Adrenal gland (tissue), 9 donors: ENCODE measurements at regions not wholly inside any gene's neighbourhood (a gene's known extent, or its start where the extent isn't known, plus 50 kb on each side); places are given as distances from the start of the nearest gene placed in this dataset.

Experiments
- DNase-seq, 7 donors: peaks; one replicate each; pipeline ENCODE4 v3.0.0-alpha.2; 2019 to 2020
- H3K27ac ChIP-seq, 5 donors: fragments of 200-600 bp; sonication (generic) in 4 of 5; 1 replicate in 3 of 5; 2 replicates in 2 of 5; pipeline versions ENCODE4 v1.5.1 to v1.8.0; 2016 to 2020; ENCODE audit warnings: mild to moderate bottlenecking in 1 of 5
- H3K27me3 ChIP-seq: fragments of 200-600 bp; 2 replicates; pipeline ENCODE4 v1.8.0; 2021
- H3K36me3 ChIP-seq, 2 donors: fragments of 200-600 bp; replicated peaks in 1 of 2; 1 replicate in 1 of 2; 2 replicates in 1 of 2; pipeline versions ENCODE4 v1.5.1 to v1.8.0; 2018 to 2022
- H3K4me1 ChIP-seq, 2 donors: fragments of 200-600 bp; replicated peaks in 1 of 2; 1 replicate in 1 of 2; 2 replicates in 1 of 2; pipeline versions ENCODE4 v1.5.1 to v1.8.0; 2018 to 2021
- H3K4me3 ChIP-seq, 4 donors: fragments of 200-600 bp; sonication (generic) in 3 of 4; one replicate each; pipeline ENCODE4 v1.5.1; 2016 to 2018
- H3K9me3 ChIP-seq, 3 donors: fragments of 200-600 bp; sonication (generic) in 1 of 3; replicated peaks in 1 of 3; 1 replicate in 2 of 3; 2 replicates in 1 of 3; pipeline versions ENCODE4 v1.5.1 to v1.8.0; 2016 to 2021
- CTCF ChIP-seq, 6 experiments: fragments of 450-650 bp in 4 of 6; fragments of 200-600 bp in 2 of 6; sonication (generic) in 1 of 6; IDR thresholded peaks; 1 replicate in 5 of 6; 2 replicates in 1 of 6; pipeline versions ENCODE4 v1.5.1 to v1.8.0; 2016 to 2021; ENCODE audit warnings: antibody characterized with exemption in 6 of 6, mild to moderate bottlenecking in 2 of 6, moderate library complexity in 1 of 6
- POLR2A ChIP-seq, 2 donors: fragments of 450-650 bp; IDR thresholded peaks; one replicate each; pipeline ENCODE4 v1.6.1; 2017; ENCODE audit warnings: antibody characterized with exemption in 2 of 2, mild to moderate bottlenecking in 2 of 2, moderate library complexity in 1 of 2
- WGBS, 4 donors: extraction: QIAGEN DNeasy Blood & Tissue Kit in 2 of 4; methylation state at CpG; one replicate each; pipeline versions ENCODE4 v1.1.5 to v1.1.7; 2013 to 2017; 5-methylcytosine and 5-hydroxymethylcytosine counted together
- intact Hi-C, 2 donors: fragments of 100-400 bp; cut with DNase I; formaldehyde crosslinking; loops; one replicate each; pipeline versions ENCODE4 v1.14.1 to v1.15.0; 2022 to 2023
- donor health status: healthy with polysubstance abuse.
- donor health status: Bipolar disorder and iron deficiency.
- donor health status: DM: yes; HTN: yes; CAD: no.
- donor health status: DM: no; HTN: no; CAD: no.
- donor health status: DM: no; HTN: no; CAD: no.

GRCh38 chr3:86229086-86229774 lies 761.7 kb downstream of the VGLL3 start:
- intact Hi-C loops = no loop called here
- no peak overlapping the region for H3K4me3 ChIP-seq
- WGBS, 4 donors = 63 to 76% (median 71%) methylated on average over 4 of the region's 4 CpGs
- H3K36me3 ChIP-seq = no peaks in the 10 kb centered on the region
- no peak for DNase-seq
- no peaks in the 10 kb centered on the region for H3K27me3 ChIP-seq
- H3K4me1 ChIP-seq = no peaks in the 10 kb centered on the region
- no peak overlapping the region for H3K27ac ChIP-seq
- TF ChIP-seq POLR2A (IDR thresholded peaks at IDR 0.05) = no peak
- no peak for TF ChIP-seq CTCF (IDR thresholded peaks at IDR 0.05)
- H3K9me3 ChIP-seq = no peaks in the 10 kb centered on the region

- H3K4me1 ChIP-seq = no peaks in the 10 kb centered on the region
- H3K36me3 ChIP-seq = no peaks in the 10 kb centered on the region
- H3K4me3 ChIP-seq = no peak overlapping the region
- intact Hi-C loops = no loop called here
- no peak for DNase-seq
- no peak for TF ChIP-seq CTCF (IDR thresholded peaks at IDR 0.05)
- TF ChIP-seq POLR2A (IDR thresholded peaks at IDR 0.05) = no peak
- H3K27ac ChIP-seq = no peak overlapping the region
- no peaks in the 10 kb centered on the region for H3K9me3 ChIP-seq
- WGBS, 4 donors = 62 to 72% (median 68%) methylated on average over 4 of the region's 4 CpGs
- H3K27me3 ChIP-seq = no peaks in the 10 kb centered on the region
Observed at GRCh38 chr3:86228101-86228500, 762.8 kb downstream of the VGLL3 start.

GRCh38 chr3:86225461-86225860 lies 765.5 kb downstream of the VGLL3 start:
- DNase-seq = no peak
- 60 to 75% (median 64%) methylated on average over 3 of the region's 3 CpGs for WGBS, 4 donors
- no peak overlapping the region for H3K4me3 ChIP-seq
- H3K9me3 ChIP-seq = no peaks in the 10 kb centered on the region
- intact Hi-C loops = no loop called here
- H3K4me1 ChIP-seq = no peaks in the 10 kb centered on the region
- no peaks in the 10 kb centered on the region for H3K27me3 ChIP-seq
- no peak for TF ChIP-seq CTCF (IDR thresholded peaks at IDR 0.05)
- TF ChIP-seq POLR2A (IDR thresholded peaks at IDR 0.05) = no peak
- H3K36me3 ChIP-seq = no peaks in the 10 kb centered on the region
- no peak overlapping the region for H3K27ac ChIP-seq

- intact Hi-C loops = no loop called here
- no peaks in the 10 kb centered on the region for H3K27me3 ChIP-seq
- no peaks in the 10 kb centered on the region for H3K9me3 ChIP-seq
- no peaks in the 10 kb centered on the region for H3K4me1 ChIP-seq
- H3K36me3 ChIP-seq = no peaks in the 10 kb centered on the region
- no peak overlapping the region for H3K27ac ChIP-seq
- no peak overlapping the region for H3K4me3 ChIP-seq
- TF ChIP-seq POLR2A (IDR thresholded peaks at IDR 0.05) (no peak), CTCF (IDR thresholded peaks at IDR 0.05) (no peak)
- no peak for DNase-seq
- 85 to 91% (median 89%) methylated on average over 3 of the region's 3 CpGs for WGBS, 4 donors
Observed at GRCh38 chr3:86221601-86222000, 769.3 kb downstream of the VGLL3 start.
